Erythroblast (primary cell): ENCODE measurements at regions not wholly inside any gene's neighbourhood (a gene's known extent, or its start where the extent isn't known, plus 50 kb on each side); places are given as distances from the start of the nearest gene placed in this dataset.

Experiments
- DNase-seq, 2 experiments: peaks; one replicate each; lab custom pipeline; 2025; lab: John Stamatoyannopoulos, UW
- GATA1 ChIP-seq: IDR thresholded peaks from 2 replicates; pipeline ENCODE4 v1.6.1; 2011; ENCODE audit warnings: low read depth, mild to moderate bottlenecking, control low read depth, low read length, moderate library complexity
- POLR2A ChIP-seq: IDR thresholded peaks from 2 replicates; pipeline ENCODE4 v1.6.1; 2011; ENCODE audit warnings: mild to moderate bottlenecking, low read length

- DNase-seq: no peak
- TF ChIP-seq POLR2A: no peak
- TF ChIP-seq GATA1: no peak
Observed at GRCh38 chr13:31968473-31968872, 63.1 kb upstream of the FRY start.

- no peak for DNase-seq
Observed at GRCh38 chr13:31970231-31970930, 61.2 kb upstream of the FRY start.

GRCh38 chr13:31972453-31972852 lies 59.1 kb upstream of the FRY start:
- DNase-seq: no peak

More at GRCh38 chr13:31970231-31970930, 61.2 kb upstream of the FRY start:
- TF ChIP-seq POLR2A (no peak), GATA1 (no peak)

GRCh38 chr13:31978021-31978420 lies 53.6 kb upstream of the FRY start:
- TF ChIP-seq POLR2A: no peak
- TF ChIP-seq GATA1: no peak
- no peak for DNase-seq

More at GRCh38 chr13:31972453-31972852, 59.1 kb upstream of the FRY start:
- TF ChIP-seq POLR2A (no peak), GATA1 (no peak)

- no peak for DNase-seq
Observed at GRCh38 chr13:31980830-31981229, 50.7 kb upstream of the FRY start.

More at GRCh38 chr13:31980830-31981229, 50.7 kb upstream of the FRY start:
- TF ChIP-seq GATA1 (no peak), POLR2A (no peak)
